H9 (cell line): ENCODE measurements at regions not wholly inside any gene's neighbourhood (a gene's known extent, or its start where the extent isn't known, plus 50 kb on each side); places are given as distances from the start of the nearest gene placed in this dataset.

Experiments
- DNase-seq: peaks from one replicate; pipeline ENCODE4 v3.0.0-alpha.2; 2017
- H2AFZ ChIP-seq: one replicate; pipeline ENCODE4 v1.6.1; 2013; ENCODE audit warnings: mild to moderate bottlenecking, low read length, control low read depth, moderate library complexity
- H2AK5ac ChIP-seq: 2 replicates; pipeline ENCODE4 v1.6.1; 2013; ENCODE audit warnings: low read length, control low read depth, mixed read lengths; ENCODE audit not compliant: insufficient read length
- H2BK120ac ChIP-seq: one replicate; pipeline ENCODE4 v1.6.1; 2013; ENCODE audit warnings: low read depth, mild to moderate bottlenecking, low read length, control low read depth, inconsistent platforms; ENCODE audit not compliant: poor library complexity, severe bottlenecking
- H2BK12ac ChIP-seq: 2 replicates; pipeline ENCODE4 v1.6.1; 2013; ENCODE audit warnings: low read length, control low read depth, mixed read lengths, low read depth; ENCODE audit not compliant: insufficient read length
- H2BK15ac ChIP-seq: 2 replicates; pipeline ENCODE4 v1.6.1; 2013; ENCODE audit warnings: low read depth, low read length, control low read depth
- H2BK20ac ChIP-seq: one replicate; pipeline ENCODE4 v1.6.1; 2013; ENCODE audit warnings: low read depth, mild to moderate bottlenecking, low read length, control low read depth, inconsistent platforms; ENCODE audit not compliant: poor library complexity, severe bottlenecking
- H2BK5ac ChIP-seq: 2 replicates; pipeline ENCODE4 v1.6.1; 2013; ENCODE audit warnings: low read length, control low read depth, mixed read lengths; ENCODE audit not compliant: insufficient read length
- H3K14ac ChIP-seq: 2 replicates; pipeline ENCODE4 v1.6.1; 2013; ENCODE audit warnings: low read length, control low read depth; ENCODE audit not compliant: insufficient read depth
- H3K18ac ChIP-seq: 2 replicates; pipeline ENCODE4 v1.6.1; 2013; ENCODE audit warnings: low read depth, mild to moderate bottlenecking, mixed read lengths, low read length, control low read depth; ENCODE audit not compliant: insufficient read length
- H3K23ac ChIP-seq: 2 replicates; pipeline ENCODE4 v1.6.1; 2013; ENCODE audit warnings: low read length, control low read depth, mixed read lengths, low read depth; ENCODE audit not compliant: insufficient read length
- H3K23me2 ChIP-seq: 2 replicates; pipeline ENCODE4 v1.6.1; 2013; ENCODE audit warnings: low read depth, mild to moderate bottlenecking, mixed read lengths, low read length, control low read depth; ENCODE audit not compliant: insufficient read length, poor library complexity, severe bottlenecking
- H3K27ac ChIP-seq: 2 replicates; pipeline ENCODE4 v1.5.1; 2013; ENCODE audit warnings: low read length, control low read depth, mixed read lengths, low read depth; ENCODE audit not compliant: insufficient read length
- H3K27me3 ChIP-seq: 2 replicates; pipeline ENCODE4 v1.6.1; 2013; ENCODE audit warnings: low read length, control low read depth, inconsistent platforms; ENCODE audit not compliant: insufficient read depth
- H3K4ac ChIP-seq: 2 replicates; pipeline ENCODE4 v1.6.1; 2013; ENCODE audit warnings: low read depth, mild to moderate bottlenecking, control low read depth, inconsistent platforms, low read length, moderate library complexity
- H3K4me1 ChIP-seq: 2 replicates; pipeline ENCODE4 v1.6.1; 2013; ENCODE audit warnings: low read length, control low read depth, inconsistent platforms; ENCODE audit not compliant: insufficient read depth
- H3K4me2 ChIP-seq: 2 replicates; pipeline ENCODE4 v1.6.1; 2013; ENCODE audit warnings: low read length, control low read depth, mixed read lengths; ENCODE audit not compliant: insufficient read length, insufficient read depth
- H3K56ac ChIP-seq: 2 replicates; pipeline ENCODE4 v1.6.1; 2013; ENCODE audit warnings: low read depth, mild to moderate bottlenecking, mixed read lengths, low read length, control low read depth; ENCODE audit not compliant: insufficient read length
- H3K79me1 ChIP-seq: 2 replicates; pipeline ENCODE4 v1.6.1; 2013; ENCODE audit warnings: low read depth, mild to moderate bottlenecking, moderate library complexity, low read length, control low read depth, inconsistent platforms; ENCODE audit not compliant: insufficient read depth, poor library complexity, severe bottlenecking
- H3K79me2 ChIP-seq: 2 replicates; pipeline ENCODE4 v1.6.1; 2013; ENCODE audit warnings: low read length, control low read depth, inconsistent platforms; ENCODE audit not compliant: insufficient read depth
- H3K9ac ChIP-seq: 2 replicates; pipeline ENCODE4 v1.6.1; 2013; ENCODE audit warnings: low read length, control low read depth, mixed read lengths; ENCODE audit not compliant: insufficient read length; ENCODE audit errors: extremely low read depth
- H3K9me3 ChIP-seq: one replicate; pipeline ENCODE4 v1.6.1; 2013; ENCODE audit warnings: low read depth, low read length, inconsistent platforms; ENCODE audit not compliant: control insufficient read depth
- H3T11ph ChIP-seq: one replicate; pipeline ENCODE4 v1.6.1; 2013; ENCODE audit warnings: mild to moderate bottlenecking, low read length, control low read depth, inconsistent platforms
- H4K20me1 ChIP-seq: one replicate; pipeline ENCODE4 v1.6.1; 2013; ENCODE audit not compliant: control insufficient read depth, insufficient read length, insufficient read depth
- H4K5ac ChIP-seq: 2 replicates; pipeline ENCODE4 v1.6.1; 2013; ENCODE audit warnings: low read depth, mild to moderate bottlenecking, mixed read lengths, low read length, control low read depth; ENCODE audit not compliant: insufficient read length
- H4K8ac ChIP-seq: replicated peaks from 2 replicates; pipeline ENCODE4 v1.6.1; 2013; ENCODE audit warnings: low read length, control low read depth, mixed read lengths, low read depth; ENCODE audit not compliant: insufficient read length
- H4K91ac ChIP-seq: 2 replicates; pipeline ENCODE4 v1.6.1; 2013; ENCODE audit warnings: low read depth, mild to moderate bottlenecking, moderate library complexity, mixed read lengths, low read length, control low read depth; ENCODE audit not compliant: insufficient read length
- H3K27ac Mint-ChIP-seq, 3 experiments: 2 replicates in 2 of 3; 3 replicates in 1 of 3; pipeline ENCODE4 v1.8.0; 2020 to 2021; ENCODE audit warnings: mixed read lengths in 3 of 3, mild to moderate bottlenecking in 1 of 3, moderate library complexity in 1 of 3
- H3K27me3 Mint-ChIP-seq: 2 replicates; pipeline ENCODE4 v1.8.0; 2021; ENCODE audit warnings: low read depth, mild to moderate bottlenecking, moderate library complexity, mixed read lengths
- H3K36me3 Mint-ChIP-seq, 3 experiments: 2 replicates in 2 of 3; 3 replicates in 1 of 3; pipeline ENCODE4 v1.8.0; 2020 to 2021; ENCODE audit warnings: low read depth in 3 of 3, mixed read lengths in 3 of 3; ENCODE audit not compliant: insufficient read depth in 1 of 3
- H3K4me1 Mint-ChIP-seq, 2 experiments: 2 replicates each; pipeline ENCODE4 v1.8.0; 2020; ENCODE audit warnings: mixed read lengths in 2 of 2
- H3K4me3 Mint-ChIP-seq, 2 experiments: 2 replicates in 1 of 2; 3 replicates in 1 of 2; pipeline ENCODE4 v1.8.0; 2020 to 2021; ENCODE audit warnings: mild to moderate bottlenecking in 2 of 2, mixed read lengths in 2 of 2, moderate library complexity in 1 of 2
- H3K9me3 Mint-ChIP-seq, 2 experiments: 2 replicates in 1 of 2; 3 replicates in 1 of 2; pipeline ENCODE4 v1.8.0; 2020; ENCODE audit warnings: mild to moderate bottlenecking in 2 of 2, mixed read lengths in 2 of 2, moderate library complexity in 1 of 2
- CTCF ChIP-seq: fragments of 200-600 bp; sonication (generic); conservative IDR thresholded peaks from 3 replicates; pipeline ENCODE4 v1.8.0; 2021; ENCODE audit warnings: antibody characterized with exemption, mild to moderate bottlenecking
- WGBS: extraction: QIAGEN DNeasy Blood & Tissue Kit; methylation state at CpG from one replicate; pipeline ENCODE4 v1.1.7; 2013; ENCODE audit warnings: missing lambda C conversion rate, low lambda C conversion rate, mixed read lengths; ENCODE audit not compliant: insufficient read length; ENCODE audit errors: extremely low coverage; 5-methylcytosine and 5-hydroxymethylcytosine counted together

GRCh38 chr20:10902174-10902573 lies 228.4 kb upstream of the JAG1 start:
- Histone ChIP-seq H2BK12ac (no peak overlapping the region), H2AFZ (no peak overlapping the region), H3K9ac (no peak overlapping the region), H3K23ac (no peak overlapping the region), H3K14ac (no peak overlapping the region), H3K9me3 (no peaks in the 10 kb centered on the region), H3K4me1 (peaks cover 4% of the 10 kb centered on the region; the same call in 1 of the 2 replicates), H3K27ac (no peak overlapping the region), H2AK5ac (no peak overlapping the region), H2BK20ac (no peak overlapping the region), H4K91ac (no peak overlapping the region), H2BK15ac (no peak overlapping the region), H3K79me2 (no peaks in the 10 kb centered on the region), H4K5ac (no peak overlapping the region), H3K4ac (no peak overlapping the region), H2BK5ac (no peak overlapping the region), H3K23me2 (no peaks in the 10 kb centered on the region), H3K56ac (no peak overlapping the region), H4K20me1 (no peaks in the 10 kb centered on the region), H2BK120ac (no peak overlapping the region), H3K27me3 (no peaks in the 10 kb centered on the region), H3T11ph (no peak overlapping the region), H4K8ac (no peak overlapping the region), H3K79me1 (no peaks in the 10 kb centered on the region), H3K4me2 (no peak overlapping the region), H3K18ac (no peak overlapping the region)
- Mint-ChIP-seq H3K4me1 (peaks cover 6 to 13% of the 10 kb centered on the region in 2 experiments; a peak in 3 of 4 replicates), H3K9me3 (no peaks in the 10 kb centered on the region), H3K36me3 (no peaks in the 10 kb centered on the region), H3K4me3 (no peak overlapping the region), H3K27ac (no peak overlapping the region), H3K27me3 (no peaks in the 10 kb centered on the region)
- no peak for DNase-seq
- TF ChIP-seq CTCF: no peak
- no CpG with 5 or more reads among the region's 1 CpG for WGBS
